ENCODE measurements at regions not wholly inside any gene's neighbourhood (a gene's known extent, or its start where the extent isn't known, plus 50 kb on each side); places are given as distances from the start of the nearest gene placed in this dataset.

DNA sequence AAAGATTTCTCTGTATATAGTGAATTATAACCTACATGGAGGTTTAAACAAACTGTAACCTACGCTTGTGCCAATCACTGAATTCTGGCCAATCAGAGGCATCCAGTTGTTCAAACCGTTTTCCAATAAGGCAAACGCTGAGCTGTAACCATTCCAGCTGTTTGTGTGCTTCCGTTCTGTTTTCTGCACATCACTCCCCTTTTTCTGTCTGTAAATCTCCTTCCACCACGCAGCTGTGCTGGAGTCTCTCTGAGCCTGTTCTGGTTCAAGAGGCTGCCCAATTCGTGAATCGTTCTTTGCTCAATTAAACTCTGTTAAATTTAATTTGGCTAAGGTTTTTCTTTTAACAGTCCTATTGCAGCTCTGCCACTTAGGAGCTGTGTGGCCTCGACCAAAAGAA, 552.5 kb downstream of the FGF9 start:
- no peak for DNase-seq (ENCODE audit: low spot score in 2 of 2, unreplicated experiment in 2 of 2)
- no peak for TF ChIP-seq CTCF (IDR thresholded peaks at IDR 0.05; ENCODE audit: unreplicated experiment)
- H3K4me3 Mint-ChIP-seq, result no peak overlapping the region
- peaks cover 40% of the 10 kb centered on the region for H3K4me1 Mint-ChIP-seq
- H3K27me3 Mint-ChIP-seq (ENCODE audit: low read depth), result peaks cover 2% of the 10 kb centered on the region
- H3K9me3 Mint-ChIP-seq, result no peaks in the 10 kb centered on the region
- H3K27ac Mint-ChIP-seq, result no peak overlapping the region
- no peaks in the 10 kb centered on the region for H3K36me3 Mint-ChIP-seq

- DNase-seq (ENCODE audit: low spot score in 2 of 2, unreplicated experiment in 2 of 2), result no peak
- Mint-ChIP-seq H3K4me1 (peaks cover 27% of the 10 kb centered on the region), H3K4me3 (no peak overlapping the region), H3K36me3 (no peaks in the 10 kb centered on the region), H3K9me3 (no peaks in the 10 kb centered on the region), H3K27ac (no peak overlapping the region), H3K27me3 (ENCODE audit: low read depth) (no peaks in the 10 kb centered on the region)
- no peak for TF ChIP-seq CTCF (IDR thresholded peaks at IDR 0.05; ENCODE audit: unreplicated experiment)
Measured at GRCh38 chr13:22226086-22226485, 555.2 kb downstream of the FGF9 start.

DNA sequence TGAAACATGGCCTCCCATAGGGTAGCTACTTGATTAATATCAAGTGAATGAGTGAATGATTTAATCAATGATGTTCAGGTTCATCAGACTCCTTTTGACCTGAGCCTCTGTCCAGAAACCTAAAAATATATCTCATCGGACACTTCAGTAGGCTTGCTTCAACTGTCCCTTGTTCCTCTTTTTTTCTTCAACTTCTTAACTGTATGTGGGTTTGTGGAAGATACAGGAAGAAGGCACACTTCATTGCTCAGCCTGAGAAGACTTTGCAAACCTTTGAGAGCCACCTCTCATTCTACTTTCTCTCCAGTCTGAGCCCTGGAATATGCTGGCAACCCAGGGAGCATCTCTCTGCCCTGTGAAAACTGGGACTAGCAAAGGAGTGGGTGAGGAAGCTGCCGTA, 557.0 kb downstream of the FGF9 start:
- Mint-ChIP-seq H3K9me3 (no peaks in the 10 kb centered on the region), H3K4me3 (no peak overlapping the region), H3K27me3 (ENCODE audit: low read depth) (no peaks in the 10 kb centered on the region), H3K27ac (no peak overlapping the region), H3K36me3 (no peaks in the 10 kb centered on the region), H3K4me1 (peaks cover 25% of the 10 kb centered on the region)
- TF ChIP-seq CTCF (IDR thresholded peaks at IDR 0.05; ENCODE audit: unreplicated experiment), result no peak
- DNase-seq (ENCODE audit: low spot score in 2 of 2, unreplicated experiment in 2 of 2), result no peak

GRCh38 chr13:22229916-22230315, 559.0 kb downstream of the FGF9 start:
- Mint-ChIP-seq H3K9me3 (no peaks in the 10 kb centered on the region), H3K4me3 (no peak overlapping the region), H3K36me3 (no peaks in the 10 kb centered on the region), H3K27me3 (ENCODE audit: low read depth) (no peaks in the 10 kb centered on the region), H3K4me1 (peaks cover 32% of the 10 kb centered on the region), H3K27ac (no peak overlapping the region)
- DNase-seq (ENCODE audit: low spot score in 2 of 2, unreplicated experiment in 2 of 2), result no peak
- TF ChIP-seq CTCF (IDR thresholded peaks at IDR 0.05; ENCODE audit: unreplicated experiment), result no peak

DNA sequence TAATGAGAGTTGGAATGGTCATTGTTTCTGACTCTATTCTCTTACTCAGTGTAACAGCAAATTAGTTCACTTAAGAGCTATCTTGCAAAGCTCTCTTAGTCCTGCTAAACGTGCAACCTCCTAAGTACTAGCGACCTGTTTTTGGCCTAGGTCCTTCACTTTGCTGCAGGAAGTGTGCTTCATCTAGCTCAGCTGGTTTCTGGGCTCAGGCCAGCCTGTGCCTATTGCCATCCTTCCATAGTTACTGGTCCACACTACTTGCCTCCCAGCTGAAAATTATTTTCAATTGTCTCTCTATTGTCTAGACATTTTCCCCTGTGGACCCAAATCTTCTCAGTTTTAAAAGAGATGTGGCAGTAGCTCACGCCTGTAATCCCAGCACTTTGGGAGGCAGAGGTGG, 561.3 kb downstream of the FGF9 start:
- no peak for TF ChIP-seq CTCF (IDR thresholded peaks at IDR 0.05; ENCODE audit: unreplicated experiment)
- Mint-ChIP-seq H3K27me3 (ENCODE audit: low read depth) (no peaks in the 10 kb centered on the region), H3K9me3 (no peaks in the 10 kb centered on the region), H3K4me1 (peaks cover 38% of the 10 kb centered on the region), H3K36me3 (no peaks in the 10 kb centered on the region), H3K4me3 (no peak overlapping the region), H3K27ac (no peak overlapping the region)
- DNase-seq (ENCODE audit: low spot score in 2 of 2, unreplicated experiment in 2 of 2), result no peak

- peaks cover 41% of the 10 kb centered on the region for H3K4me1 Mint-ChIP-seq
- H3K27me3 Mint-ChIP-seq (ENCODE audit: low read depth), result no peaks in the 10 kb centered on the region
- no peak overlapping the region for H3K4me3 Mint-ChIP-seq
- no peaks in the 10 kb centered on the region for H3K9me3 Mint-ChIP-seq
- TF ChIP-seq CTCF (IDR thresholded peaks at IDR 0.05; ENCODE audit: unreplicated experiment), result no peak
- peak overlapping the region; percentile 92 for H3K27ac Mint-ChIP-seq
- DNase-seq (ENCODE audit: low spot score in 2 of 2, unreplicated experiment in 2 of 2), result no peak
- H3K36me3 Mint-ChIP-seq, result no peaks in the 10 kb centered on the region
Measured at GRCh38 chr13:22235285-22235949, 564.5 kb downstream of the FGF9 start.

Measured in mesothelial cell of epicardium (in vitro differentiated cells).